NB4 (cell line): ENCODE measurements at regions not wholly inside any gene's neighbourhood (a gene's known extent, or its start where the extent isn't known, plus 50 kb on each side); places are given as distances from the start of the nearest gene placed in this dataset.

Experiments
- DNase-seq: peaks from one replicate; pipeline ENCODE4 v3.0.0; 2010; ENCODE audit warnings: low read depth
- H3K4me3 ChIP-seq: one replicate; pipeline ENCODE4 v1.5.1; 2011; ENCODE audit warnings: mild to moderate bottlenecking, low read depth, low read length, moderate library complexity
- MYC ChIP-seq: IDR thresholded peaks from 2 replicates; pipeline ENCODE4 v1.6.1; 2011; ENCODE audit warnings: low read depth, low read length
- POLR2A ChIP-seq: IDR thresholded peaks from 2 replicates; pipeline ENCODE4 v1.6.1; 2011; ENCODE audit warnings: mild to moderate bottlenecking; ENCODE audit not compliant: insufficient read length; ENCODE audit errors: extremely low read depth
- TF ChIP-seq, protein P1 (sequence below): IDR thresholded peaks from one replicate; pipeline ENCODE4 v1.5.1; 2012; ENCODE audit warnings: low read depth, low read length
- TF ChIP-seq, protein P2 (sequence below): IDR thresholded peaks from 2 replicates; pipeline ENCODE4 v1.6.1; 2011; ENCODE audit warnings: low read depth, low read length

DNA sequence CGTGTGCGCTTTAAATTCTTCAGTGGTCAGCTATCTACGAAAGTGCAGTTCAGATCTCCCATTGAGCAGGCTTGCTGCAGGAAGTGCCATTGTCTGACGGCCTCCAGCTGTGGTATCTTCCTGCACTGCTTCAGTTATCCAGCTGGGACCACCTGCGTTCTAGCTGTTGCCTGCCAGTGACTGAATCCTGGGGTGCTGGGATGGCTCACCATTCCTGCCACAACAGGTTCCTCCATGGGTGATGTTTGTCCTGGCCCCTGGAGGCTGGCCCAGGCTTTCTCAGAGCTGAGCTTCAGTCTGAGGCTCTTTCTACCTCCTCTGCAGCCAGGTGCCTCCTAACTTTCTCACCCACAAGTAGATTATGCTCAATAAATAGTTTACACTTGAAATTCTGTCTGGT, 498.5 kb upstream of the HS6ST1 start:
- TF ChIP-seq, protein P1, sequence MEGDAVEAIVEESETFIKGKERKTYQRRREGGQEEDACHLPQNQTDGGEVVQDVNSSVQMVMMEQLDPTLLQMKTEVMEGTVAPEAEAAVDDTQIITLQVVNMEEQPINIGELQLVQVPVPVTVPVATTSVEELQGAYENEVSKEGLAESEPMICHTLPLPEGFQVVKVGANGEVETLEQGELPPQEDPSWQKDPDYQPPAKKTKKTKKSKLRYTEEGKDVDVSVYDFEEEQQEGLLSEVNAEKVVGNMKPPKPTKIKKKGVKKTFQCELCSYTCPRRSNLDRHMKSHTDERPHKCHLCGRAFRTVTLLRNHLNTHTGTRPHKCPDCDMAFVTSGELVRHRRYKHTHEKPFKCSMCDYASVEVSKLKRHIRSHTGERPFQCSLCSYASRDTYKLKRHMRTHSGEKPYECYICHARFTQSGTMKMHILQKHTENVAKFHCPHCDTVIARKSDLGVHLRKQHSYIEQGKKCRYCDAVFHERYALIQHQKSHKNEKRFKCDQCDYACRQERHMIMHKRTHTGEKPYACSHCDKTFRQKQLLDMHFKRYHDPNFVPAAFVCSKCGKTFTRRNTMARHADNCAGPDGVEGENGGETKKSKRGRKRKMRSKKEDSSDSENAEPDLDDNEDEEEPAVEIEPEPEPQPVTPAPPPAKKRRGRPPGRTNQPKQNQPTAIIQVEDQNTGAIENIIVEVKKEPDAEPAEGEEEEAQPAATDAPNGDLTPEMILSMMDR: no peak
- TF ChIP-seq MYC (no peak), POLR2A (no peak)
- TF ChIP-seq, protein P2, sequence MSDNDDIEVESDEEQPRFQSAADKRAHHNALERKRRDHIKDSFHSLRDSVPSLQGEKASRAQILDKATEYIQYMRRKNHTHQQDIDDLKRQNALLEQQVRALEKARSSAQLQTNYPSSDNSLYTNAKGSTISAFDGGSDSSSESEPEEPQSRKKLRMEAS: no peak

DNA sequence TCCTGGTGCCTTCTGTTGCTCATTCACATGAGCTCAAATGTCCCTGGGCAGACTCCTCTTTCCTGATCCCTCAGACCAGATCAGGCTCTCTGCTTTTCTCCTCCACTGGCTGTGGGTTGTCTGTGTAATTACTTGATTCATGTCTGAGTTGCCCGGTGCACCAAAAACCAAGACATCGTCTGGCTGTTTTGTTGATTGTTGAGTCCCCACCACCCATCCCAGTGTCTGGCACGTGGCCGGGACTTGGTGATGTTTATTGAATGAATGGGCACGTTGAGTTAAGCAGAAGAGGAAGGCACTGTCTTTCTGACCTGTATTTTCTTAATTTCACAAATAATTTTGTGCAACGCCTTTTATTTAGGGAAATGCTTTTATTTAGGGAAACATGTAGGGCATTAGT, 499.1 kb upstream of the HS6ST1 start:
- TF ChIP-seq MYC: no peak
- TF ChIP-seq POLR2A: no peak
- TF ChIP-seq, protein P2: no peak
- TF ChIP-seq, protein P1: no peak
- H3K4me3 ChIP-seq: no peak overlapping the region
- DNase-seq: no peak

More for the DNA sequence above, 498.5 kb upstream of the HS6ST1 start:
- H3K4me3 ChIP-seq: no peak overlapping the region
- no peak for DNase-seq

DNA sequence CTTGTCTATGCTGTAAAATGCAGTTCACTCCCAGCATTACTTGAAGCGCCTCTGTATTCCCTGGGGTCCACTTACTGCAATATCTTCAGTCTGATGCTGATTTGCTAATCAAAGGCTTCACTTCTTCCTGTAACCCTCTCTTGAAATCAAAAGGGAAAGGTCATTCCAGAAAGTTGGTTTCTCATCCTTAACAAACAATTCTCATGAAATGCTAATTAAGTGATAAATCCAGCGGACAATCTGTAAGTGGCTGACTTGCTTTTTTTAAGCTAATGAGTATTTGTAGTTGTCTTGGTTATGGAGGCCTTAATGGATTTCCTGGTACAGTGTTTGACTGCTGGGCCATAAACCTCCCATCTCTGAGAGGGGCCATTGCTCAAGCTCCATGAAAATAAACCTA, 499.6 kb upstream of the HS6ST1 start:
- H3K4me3 ChIP-seq: no peak overlapping the region
- peak; percentile 23 for DNase-seq
- TF ChIP-seq POLR2A (no peak), MYC (no peak)
- TF ChIP-seq, protein P2: no peak
- TF ChIP-seq, protein P1: no peak

DNA sequence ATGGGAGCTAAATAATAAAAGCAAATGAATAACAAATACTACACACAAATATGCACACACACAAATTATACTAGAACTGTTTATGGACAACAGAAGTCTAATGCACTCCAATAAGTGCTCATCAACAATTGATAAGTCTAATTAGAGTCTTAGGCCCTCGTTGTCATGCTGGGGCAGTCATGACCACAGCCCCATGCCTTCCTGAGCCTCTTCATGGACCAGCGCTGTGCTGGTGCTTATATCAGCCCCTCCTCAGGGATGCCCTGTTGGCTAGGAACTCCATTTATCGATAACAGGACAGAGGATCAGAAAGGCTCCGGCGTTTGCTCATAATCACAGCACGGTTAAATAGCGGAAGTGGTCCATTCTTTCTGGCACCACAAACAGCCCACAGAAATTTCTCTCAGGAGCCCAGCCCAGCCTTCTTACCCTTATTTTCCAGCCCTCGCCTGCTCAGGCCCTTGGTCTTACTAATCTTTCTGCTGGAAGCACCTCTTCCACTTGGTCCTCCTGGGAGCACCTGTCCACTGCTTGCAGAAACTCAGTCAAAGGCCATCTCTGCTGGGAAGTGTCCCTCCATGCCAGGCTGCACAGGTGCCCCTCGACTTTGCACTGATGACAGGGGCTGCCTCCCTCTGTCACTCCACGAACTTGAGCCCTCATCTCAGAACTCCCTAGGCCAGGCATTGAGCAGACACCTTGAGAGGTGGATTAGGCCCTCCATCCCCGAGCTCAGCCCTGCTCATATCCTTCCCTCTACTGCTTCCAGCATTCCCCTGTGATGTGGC, 500.2 kb upstream of the HS6ST1 start:
- TF ChIP-seq POLR2A: no peak
- TF ChIP-seq, protein P1: no peak
- TF ChIP-seq, protein P2: no peak
- no peak for TF ChIP-seq MYC

DNA sequence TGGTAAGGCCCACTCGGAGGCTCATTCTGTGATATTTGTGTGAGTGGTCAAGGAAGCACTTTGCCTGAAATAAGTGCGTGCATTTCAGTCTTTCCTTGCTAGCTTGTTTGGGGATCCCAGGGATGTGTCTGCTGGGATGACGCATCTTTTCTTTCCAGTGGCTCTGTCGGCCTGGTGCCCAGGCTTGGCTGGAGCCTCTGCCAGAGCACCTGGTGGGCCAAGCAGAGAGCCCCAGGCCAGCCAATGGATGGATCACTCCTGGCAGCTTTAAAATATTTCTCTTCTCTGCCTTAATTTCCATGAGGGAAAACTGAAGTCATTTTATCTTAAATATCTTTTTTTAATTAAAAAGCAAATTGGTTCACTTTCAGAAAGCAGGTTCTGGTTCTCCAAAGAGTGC, 501.8 kb upstream of the HS6ST1 start:
- TF ChIP-seq MYC: no peak
- TF ChIP-seq, protein P2: no peak
- TF ChIP-seq, protein P1: no peak
- DNase-seq: no peak
- no peak overlapping the region for H3K4me3 ChIP-seq

More for the DNA sequence above, 500.2 kb upstream of the HS6ST1 start:
- H3K4me3 ChIP-seq: no peak overlapping the region
- no peak for DNase-seq
